ENCODE measurements at regions not wholly inside any gene's neighbourhood (a gene's known extent, or its start where the extent isn't known, plus 50 kb on each side); places are given as distances from the start of the nearest gene placed in this dataset.

DNA sequence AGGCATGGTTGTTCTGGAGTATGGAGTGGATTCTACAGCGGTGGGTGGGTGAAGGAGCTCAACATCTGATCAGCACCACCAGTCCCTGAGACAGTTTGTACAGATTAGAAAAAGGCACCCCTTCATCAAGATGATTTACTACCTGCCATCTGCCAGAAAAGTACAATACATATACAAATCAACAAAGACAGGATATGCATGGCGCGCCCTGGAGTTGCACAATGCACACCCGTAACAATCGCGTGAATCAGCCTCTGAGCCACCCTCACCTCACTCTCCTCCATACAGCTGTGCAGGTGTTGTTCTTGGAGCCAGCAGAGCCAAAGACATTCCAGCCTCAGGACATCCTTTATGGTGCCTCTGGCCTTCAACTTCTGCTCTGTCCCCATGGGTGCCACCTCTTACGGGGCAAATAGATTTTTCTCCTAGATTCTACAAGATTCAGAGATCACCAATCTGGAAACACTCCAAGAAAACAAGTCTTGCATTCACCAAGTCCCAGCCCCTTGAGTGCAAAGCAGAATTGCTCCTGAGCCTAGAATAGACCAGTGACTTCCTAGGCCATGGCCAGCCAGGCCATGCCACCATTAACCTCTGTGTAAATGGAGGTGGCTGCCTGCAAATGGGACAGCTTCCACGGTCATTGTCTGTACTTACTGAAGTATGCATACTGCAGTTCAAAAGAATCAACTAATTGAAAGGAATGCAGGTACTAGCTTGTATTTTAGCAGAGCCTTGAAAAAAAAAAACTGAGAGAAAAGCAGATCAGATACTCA lies 490.9 kb downstream of the SOX6 start:
- DNase-seq (ENCODE audit: low read depth in 3 of 3, low spot score in 1 of 3) = no peak

DNA sequence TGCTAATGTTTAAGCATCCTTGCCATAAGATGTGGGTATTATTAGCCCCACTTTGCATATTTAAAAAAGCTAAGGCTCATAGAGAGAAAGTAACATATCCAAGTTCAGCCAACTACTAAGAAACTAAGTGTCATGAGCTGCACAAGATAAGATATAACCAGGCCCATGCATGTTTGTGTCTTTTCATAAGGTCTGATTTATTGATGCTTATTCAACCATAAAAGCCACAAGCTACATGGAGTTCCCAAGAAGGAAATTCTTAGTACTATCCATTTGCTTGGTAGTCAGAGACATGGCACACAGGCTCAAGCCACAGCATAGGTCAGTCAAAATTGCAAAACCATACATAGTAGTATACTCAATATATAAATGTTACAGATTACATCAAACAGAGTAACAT lies 488.5 kb downstream of the SOX6 start:
- DNase-seq (ENCODE audit: low read depth in 3 of 3, low spot score in 1 of 3) = no peak

DNA sequence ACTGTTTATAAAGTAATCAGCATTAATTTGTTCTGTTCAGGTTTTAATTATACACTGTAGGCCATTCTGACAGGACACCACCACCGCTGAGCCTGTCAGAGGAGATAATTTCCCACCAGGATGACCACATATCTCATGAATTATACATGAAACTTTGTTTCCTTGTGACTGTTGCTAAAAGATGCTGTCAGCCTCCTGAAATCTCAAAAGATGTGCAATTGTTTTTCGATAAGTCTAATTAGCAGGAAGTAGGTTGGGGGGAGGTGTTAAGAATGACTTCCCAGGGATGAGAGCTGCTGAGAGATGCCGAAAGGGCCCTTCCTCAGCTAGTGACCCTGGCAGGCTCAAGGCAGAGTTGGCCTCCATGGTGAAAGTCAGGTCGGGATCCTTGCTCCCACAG lies 485.4 kb downstream of the SOX6 start:
- DNase-seq (ENCODE audit: low read depth in 3 of 3, low spot score in 1 of 3) = no peak

DNA sequence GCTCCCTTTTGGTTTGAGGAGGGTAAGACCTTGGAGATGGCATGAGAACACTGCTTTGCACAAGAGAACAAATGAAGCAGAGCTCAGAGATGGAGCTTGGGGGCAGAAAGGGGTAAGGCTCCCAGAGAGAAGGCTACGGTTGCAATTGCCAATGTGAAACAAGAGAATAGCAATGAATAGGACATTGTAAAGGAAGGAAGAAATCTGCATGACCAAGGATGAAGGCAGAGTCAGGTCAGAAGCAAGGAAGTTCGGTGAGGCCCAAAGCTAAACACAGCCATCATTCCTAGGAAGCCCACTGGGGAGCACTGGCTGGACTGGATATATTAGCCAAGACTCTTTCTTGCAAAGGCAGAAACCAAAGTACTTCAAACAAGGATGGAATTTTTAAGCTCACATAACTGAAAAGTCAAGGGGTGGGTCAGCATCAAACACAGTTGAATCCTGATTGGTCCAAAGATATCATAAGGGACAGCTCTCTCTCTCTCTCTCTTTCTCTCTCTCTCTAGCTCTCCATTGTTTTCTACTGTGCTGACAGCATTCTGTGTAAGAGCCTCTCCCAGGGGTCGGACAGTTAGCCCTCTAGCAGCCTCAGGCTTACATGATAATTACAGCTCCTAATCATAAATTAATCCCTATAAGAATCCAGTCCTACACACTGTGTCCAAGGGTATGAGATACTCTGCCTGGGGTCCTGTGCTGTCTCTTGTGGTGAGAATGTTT lies 484.3 kb downstream of the SOX6 start:
- no peak for DNase-seq (ENCODE audit: low read depth in 3 of 3, low spot score in 1 of 3)

DNA sequence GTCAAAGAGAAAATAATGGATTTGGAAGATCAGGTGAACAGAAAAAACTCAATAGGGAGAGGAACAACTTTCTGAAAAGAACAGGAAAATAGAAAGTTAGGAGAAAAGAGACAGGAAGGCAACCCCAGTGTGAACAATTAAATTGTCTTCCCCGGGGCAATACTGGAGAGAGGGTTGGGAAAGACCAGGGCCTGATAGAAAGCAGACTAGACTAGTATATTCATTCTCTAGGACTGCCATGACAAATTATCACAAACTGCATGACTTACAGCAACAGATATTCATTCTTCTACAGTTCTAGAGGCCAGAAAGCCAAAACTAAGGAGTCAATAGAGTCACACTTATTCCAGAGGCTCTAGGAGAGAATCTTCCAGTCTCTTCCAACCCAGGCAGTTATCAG lies 482.8 kb downstream of the SOX6 start:
- DNase-seq (ENCODE audit: low read depth in 3 of 3, low spot score in 1 of 3) = no peak

DNA sequence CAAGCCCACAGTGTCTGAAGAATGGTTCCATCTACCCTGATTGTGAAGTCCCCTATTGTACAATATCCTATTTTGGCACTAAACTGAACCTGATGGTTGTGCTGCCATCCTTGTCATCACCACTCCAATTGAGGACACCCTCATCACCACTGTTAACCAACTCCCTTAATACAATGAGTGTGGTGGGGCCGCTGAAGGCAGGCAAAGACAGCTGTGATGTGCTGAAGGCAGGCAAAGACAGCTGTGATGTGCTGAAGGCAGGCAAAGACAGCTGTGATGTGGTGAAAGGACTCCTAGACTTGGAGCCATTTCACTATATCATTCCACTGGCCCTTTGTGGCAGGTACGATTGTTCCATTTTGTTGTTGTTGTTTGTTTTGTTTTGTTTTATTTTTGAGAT lies 481.6 kb downstream of the SOX6 start:
- no peak for DNase-seq (ENCODE audit: low read depth in 3 of 3, low spot score in 1 of 3)

DNA sequence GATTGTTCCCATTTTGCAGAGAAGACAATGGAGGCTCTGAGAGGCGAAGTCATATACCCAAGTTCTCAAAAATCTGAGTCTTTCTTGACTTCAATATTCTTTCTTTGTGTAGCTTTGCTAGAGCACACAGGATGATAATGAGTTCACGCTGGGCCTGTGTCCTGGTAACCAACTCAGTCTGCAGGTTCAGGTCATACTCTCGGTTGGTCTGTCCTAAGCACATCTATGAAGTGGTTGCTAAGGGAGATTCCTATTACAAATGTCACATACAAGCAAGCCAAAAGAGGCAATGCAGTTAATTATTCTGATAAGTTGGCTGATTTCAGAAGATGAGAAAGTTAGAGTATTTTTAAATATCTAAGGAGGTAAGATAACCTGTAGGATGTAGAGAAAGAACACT lies 481.0 kb downstream of the SOX6 start:
- DNase-seq (ENCODE audit: low read depth in 3 of 3, low spot score in 1 of 3) = no peak

DNA sequence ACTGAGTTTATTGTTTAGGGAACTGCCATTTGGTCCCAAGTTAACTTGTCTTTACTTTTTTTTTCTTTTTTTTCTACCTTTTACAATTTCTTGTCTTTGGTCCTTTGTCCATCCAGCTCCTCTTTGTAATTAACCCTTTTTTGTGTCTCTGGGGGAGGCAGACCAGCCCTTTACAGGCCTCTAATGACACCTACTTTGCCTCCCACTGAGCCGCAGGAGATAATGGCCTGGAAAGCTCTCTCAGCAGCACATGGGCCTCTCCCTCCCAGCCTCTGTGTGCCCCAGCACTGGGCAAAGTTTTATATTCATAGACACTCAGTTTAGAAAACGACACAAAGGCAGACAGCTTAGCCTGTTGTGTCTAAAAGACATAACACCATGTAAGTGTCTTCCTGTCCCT lies 480.4 kb downstream of the SOX6 start:
- no peak for DNase-seq (ENCODE audit: low read depth in 3 of 3, low spot score in 1 of 3)

DNA sequence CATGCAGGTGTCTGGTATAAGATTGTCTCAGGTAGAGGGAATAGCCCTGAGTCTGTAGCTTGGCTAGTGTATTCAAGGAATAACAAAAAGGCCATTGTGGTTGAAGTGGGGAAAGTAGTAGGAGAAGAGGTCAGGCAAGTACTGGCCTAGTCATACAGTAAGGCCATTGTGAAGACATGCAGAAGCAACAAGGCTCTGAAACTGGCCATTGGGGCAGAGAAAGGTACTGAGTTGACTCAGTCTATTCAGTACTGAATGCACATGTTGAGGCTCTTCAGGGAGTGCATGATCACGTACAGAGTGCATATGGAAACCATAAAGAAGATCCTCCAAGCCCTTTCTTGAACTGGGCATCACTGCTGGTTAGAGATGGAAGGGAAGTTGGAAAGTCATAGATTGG lies 477.6 kb downstream of the SOX6 start:
- no peak for DNase-seq (ENCODE audit: low read depth in 3 of 3, low spot score in 1 of 3)

DNA sequence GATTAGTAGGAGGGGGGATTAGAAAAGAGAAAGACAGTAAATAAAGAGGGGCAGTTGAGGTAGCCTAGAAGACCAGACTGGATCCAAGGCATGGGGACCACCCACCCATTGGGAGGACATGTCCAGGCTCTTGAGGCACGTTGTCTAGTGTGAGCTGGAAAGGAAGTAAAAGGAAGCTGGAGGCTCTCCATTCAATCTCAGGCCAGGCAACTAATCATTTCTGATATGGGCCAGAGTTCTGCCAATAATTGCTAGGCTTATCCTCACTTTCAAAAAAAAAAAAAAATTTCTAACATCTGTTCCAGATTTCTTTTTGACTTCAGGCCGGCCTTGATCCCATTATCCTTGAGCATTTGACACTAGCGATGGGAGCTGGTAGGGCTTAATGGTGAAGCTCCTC lies 476.1 kb downstream of the SOX6 start:
- no peak for DNase-seq (ENCODE audit: low read depth in 3 of 3, low spot score in 1 of 3)

DNA sequence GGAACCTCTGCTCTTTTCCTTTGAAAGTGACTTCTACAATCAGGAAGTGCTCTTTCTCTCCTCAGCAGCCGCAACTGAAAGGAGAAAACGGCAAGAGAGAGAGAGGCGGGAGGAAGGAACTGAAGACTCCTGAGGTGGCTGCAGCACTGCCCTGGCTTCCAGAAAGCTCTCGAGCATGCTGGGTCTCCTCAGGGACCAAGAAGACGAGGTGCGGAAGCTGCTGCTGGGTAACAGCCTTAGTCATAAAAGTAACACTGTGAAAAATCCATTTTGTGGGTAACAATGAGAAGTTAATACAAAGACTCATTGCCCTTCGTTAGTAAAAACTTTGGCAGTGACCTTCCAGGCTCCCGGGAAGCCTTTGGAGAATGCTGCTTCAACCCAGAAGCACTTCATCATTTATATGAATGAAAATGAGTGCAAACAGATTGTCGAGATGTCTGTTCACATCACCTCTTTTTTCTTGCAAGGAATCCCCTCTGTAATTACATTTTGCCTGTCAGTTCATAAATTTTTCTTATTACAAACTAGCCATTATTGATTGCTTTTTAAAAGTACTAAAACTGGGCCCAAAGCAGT lies 473.4 kb downstream of the SOX6 start:
- DNase-seq (ENCODE audit: low read depth in 3 of 3, low spot score in 1 of 3) = no peak

DNA sequence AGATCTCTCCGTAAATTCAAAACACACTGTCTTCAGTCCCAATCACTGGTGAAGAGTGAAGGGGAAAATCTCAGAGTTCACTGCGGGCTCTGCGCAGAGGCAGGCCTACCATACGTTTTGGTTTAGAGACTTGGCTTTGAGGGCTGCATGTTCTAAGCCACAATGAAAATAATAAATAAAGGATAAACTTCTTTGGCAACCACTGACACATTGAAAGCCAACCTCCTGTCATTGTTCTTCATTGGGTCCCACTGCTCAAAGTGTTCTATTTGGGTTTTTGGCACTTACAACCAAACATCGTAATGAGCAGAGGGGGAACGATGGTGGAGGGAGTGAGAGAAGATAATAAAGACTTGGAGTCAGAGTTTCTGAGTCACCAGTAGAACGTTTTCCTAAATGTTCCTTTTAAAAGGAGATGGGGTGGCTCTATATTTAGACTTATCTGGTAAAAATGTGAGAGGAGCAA lies 472.9 kb downstream of the SOX6 start:
- no peak for DNase-seq (ENCODE audit: low read depth in 3 of 3, low spot score in 1 of 3)

DNA sequence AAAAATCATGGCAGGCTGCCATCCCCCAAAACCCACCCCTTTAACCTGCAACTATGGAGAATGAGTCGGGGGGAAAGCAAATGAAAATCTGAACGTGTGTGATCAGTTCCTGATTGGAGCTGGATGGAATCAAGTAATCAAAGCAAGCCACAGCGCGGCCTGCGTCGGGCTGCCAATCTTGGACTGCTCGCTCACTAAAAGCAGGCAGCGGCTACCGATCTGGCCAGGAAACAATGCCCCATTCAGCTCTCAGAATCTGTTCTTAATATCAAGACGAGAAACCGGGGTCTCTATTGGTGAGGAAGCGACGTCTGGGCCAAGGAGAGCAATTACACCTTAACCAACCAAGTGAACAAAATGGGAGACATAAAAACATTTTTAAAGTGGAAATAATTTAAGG lies 472.2 kb downstream of the SOX6 start:
- DNase-seq (ENCODE audit: low read depth in 3 of 3, low spot score in 1 of 3) = no peak

DNA sequence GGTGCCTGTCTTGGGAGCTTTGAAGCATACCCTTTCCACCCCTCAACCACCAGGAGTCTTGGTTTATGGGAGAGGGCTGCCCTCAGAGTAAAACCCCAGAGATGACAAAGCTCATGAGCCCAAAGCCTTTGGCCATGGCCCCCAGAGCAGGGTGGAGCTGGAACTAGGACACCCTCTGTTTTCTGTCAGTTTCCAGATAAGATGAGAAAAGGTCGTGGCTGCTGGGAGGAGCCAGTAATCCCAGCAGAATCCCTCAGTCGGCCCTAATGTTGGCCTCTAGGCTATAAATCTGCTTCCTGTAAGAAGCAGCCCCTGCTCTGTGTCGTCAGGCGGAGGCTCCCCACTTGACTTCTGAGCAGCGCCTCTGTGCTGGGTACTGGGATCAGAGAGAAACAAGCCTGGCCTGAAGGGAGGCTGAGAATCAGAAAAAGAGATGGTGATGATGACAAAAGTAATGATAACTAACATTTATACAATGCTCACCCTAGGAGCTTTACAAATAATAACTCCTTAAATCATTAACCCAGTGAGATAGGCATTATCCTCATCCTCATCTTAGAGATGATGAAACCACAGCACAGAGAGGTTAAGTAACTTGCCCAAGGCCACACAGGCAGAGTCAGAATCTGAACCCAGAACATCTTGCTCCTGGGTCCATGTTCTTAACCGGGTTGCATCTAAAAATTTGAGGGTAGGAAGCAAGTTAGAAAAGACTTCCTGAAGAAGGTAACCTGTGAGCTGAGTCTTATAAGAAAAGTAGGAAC lies 471.4 kb downstream of the SOX6 start:
- no peak for DNase-seq (ENCODE audit: low read depth in 3 of 3, low spot score in 1 of 3)

DNA sequence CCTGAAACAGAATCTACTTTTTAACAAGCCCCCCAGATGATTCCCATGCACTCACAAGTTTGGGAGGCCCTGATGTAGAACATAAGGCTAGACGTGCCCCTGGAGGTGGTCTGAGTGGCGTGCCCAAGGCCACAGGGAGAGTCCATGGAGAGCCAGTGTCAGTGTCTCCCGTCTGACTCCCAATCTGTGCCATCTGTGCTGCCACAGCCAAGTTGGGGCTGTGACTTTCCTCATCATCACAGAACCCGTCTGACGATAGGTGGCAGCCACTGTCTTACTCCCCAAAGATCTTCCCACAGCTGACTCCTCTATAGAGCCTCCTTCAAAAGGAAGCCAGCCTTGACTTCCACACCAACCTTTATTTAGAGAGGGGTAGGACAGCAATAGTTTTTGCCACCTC lies 470.5 kb downstream of the SOX6 start:
- DNase-seq (ENCODE audit: low read depth in 3 of 3, low spot score in 1 of 3) = no peak

DNA sequence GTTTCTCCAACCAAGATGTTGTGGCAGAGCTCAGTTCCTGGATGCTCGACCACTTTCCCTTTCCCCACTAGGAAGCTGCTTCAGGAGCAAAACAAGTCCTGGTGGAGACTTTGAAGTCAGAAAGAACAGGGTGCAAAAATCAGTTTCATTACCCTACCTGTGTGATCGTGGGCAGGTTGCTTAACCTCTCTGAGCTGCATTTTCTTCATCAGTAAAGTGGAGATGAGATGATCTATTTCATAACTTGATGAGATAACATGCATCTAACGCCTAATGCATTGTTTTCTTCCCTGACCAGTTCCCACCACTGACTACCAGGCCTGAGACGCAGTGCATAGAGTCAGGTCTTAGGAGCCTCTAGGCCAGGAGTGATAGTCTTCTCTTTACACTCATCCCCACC lies 470.0 kb downstream of the SOX6 start:
- DNase-seq (ENCODE audit: low read depth in 3 of 3, low spot score in 1 of 3) = no peak

DNA sequence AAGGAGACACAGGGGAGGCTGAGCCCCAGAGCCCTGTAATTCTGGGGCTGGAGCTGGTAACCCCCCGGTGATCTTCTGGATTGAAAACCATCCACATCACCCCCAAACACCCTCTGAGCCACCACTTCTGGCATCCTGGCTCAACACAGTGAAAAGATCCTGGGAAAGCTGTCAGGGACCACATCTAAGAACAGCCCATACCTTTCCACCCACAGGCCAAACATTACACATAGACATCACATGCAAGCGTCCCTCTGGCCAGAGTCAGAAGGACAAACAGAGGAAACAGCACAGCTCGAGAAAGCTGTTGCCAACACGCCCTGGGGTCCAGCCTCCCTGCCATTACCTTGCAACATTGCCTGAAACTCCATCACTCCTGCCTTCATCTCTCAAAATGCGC lies 469.5 kb downstream of the SOX6 start:
- DNase-seq (ENCODE audit: low read depth in 3 of 3, low spot score in 1 of 3) = no peak

DNA sequence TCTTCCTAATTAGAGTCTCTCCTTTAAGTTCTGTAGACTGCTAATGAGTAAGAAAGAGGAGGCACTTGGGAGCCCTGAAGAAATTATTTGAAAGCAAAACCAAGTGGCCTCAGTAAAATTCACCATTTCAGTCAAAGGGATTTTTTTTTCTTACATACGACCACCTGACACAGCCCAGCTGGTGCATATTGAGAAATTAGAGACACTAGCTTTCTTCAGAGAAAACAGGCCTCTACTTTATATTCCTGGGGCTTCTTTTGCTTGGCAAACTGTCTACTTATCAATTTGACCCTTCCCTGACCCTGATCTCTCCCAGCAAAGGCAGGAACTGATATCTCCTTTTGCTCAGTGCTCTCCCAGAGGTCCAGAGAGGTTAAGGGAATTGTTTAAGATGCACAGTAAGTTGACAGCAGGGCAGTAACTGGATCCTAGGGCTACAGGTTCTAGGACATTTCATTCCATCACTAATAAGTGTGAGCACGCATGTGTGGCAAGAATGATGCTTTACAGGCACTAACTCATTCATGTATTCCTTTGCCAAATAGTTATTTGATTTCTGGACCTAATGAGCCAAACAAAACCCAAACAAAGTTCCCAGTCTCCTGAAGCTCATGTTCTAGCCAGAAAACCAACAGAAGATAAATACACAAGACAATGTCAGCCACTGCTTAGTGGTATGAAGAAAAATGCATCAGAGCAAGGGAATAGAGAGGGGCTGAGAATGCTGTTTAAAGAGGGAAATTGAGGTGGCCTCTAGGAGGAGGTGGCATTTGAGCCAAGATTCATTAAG lies 467.6 kb downstream of the SOX6 start:
- no peak for DNase-seq (ENCODE audit: low read depth in 3 of 3, low spot score in 1 of 3)

DNA sequence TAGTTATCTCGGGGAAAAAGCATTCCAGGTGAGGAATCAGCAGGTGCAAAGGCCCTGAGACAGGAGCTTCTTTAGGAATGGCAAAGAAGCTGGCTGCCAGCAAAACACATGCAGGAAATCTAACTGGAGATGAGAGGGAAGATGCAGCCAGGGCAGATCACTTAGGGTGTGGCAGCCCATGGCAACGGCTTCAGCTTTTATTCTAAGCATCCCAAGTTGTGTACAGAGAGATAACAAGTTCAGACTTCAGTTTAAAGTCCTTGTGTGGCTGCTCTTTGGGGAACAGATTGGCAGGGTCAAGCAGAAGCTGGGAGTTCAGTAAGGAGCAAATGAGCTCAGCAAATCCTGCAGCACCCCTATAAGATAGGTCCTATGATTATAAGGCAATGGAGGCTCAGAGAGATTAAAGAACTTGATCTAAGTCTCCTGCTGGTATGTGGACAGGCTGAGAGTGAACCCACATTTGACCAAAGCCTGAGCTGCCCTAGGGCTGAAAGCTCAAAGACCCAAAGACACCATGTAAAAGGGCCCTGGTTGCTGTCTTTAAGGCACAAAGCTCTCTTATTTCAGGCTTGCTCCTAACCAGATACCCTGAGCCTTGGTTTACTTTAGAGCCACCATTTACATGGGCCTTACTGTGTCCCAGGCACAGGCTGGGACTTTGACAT lies 466.8 kb downstream of the SOX6 start:
- no peak for DNase-seq (ENCODE audit: low read depth in 3 of 3, low spot score in 1 of 3)

DNA sequence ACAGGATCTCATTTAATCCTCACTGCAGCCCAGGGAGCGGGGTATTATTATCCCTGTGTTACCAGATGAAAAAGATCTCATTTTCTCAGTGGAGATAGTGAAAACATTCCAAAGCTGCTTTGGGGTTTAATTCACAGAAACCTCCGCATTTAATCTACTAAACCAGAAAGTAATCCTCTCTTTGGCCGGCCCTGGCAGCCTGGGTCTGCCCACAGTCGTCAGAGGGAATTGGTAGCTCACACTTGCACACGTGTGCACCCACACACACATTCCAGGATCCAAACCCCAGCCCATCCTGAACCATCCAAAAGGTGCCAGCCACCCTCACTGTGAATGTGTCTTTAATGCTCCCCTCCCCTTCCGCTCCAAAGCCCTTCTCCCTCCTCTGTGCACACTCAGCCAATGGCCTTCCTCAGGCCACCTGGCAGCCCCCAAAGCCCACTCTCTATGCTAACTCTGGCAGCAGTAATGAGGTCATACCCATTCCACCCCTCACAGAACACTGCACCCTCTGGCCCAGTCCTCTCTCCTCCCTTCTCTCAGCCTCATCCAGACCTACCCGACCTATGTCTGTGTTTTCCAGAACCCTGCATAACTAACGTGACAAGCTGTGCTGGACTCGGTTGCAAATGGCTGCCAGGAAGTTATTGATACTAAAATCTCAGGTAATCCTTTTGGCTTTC lies 466.2 kb downstream of the SOX6 start:
- no peak for DNase-seq (ENCODE audit: low read depth in 3 of 3, low spot score in 1 of 3)

Data from stimulated activated CD4-positive, alpha-beta T cell treated with anti-CD3 and anti-CD28 coated beads, TNF-alpha, amount 100 ng/mL, for 1 hour (primary cell).